Fibroblast of villous mesenchyme (primary cell): ENCODE measurements at regions not wholly inside any gene's neighbourhood (a gene's known extent, or its start where the extent isn't known, plus 50 kb on each side); places are given as distances from the start of the nearest gene placed in this dataset.

ENCODE experiments used
- DNase-seq: peaks from one replicate; pipeline ENCODE4 v3.0.0-alpha.2; 2010; ENCODE audit warnings: low read depth
- H3K4me3 ChIP-seq: 2 replicates; pipeline ENCODE4 v1.5.1; 2011; ENCODE audit warnings: low read depth, mild to moderate bottlenecking, low read length
- TF ChIP-seq, protein P1 (sequence below): IDR thresholded peaks from 2 replicates; pipeline ENCODE4 v1.5.1; 2012; ENCODE audit warnings: low read depth, mild to moderate bottlenecking, low read length; ENCODE audit not compliant: insufficient read depth

DNA sequence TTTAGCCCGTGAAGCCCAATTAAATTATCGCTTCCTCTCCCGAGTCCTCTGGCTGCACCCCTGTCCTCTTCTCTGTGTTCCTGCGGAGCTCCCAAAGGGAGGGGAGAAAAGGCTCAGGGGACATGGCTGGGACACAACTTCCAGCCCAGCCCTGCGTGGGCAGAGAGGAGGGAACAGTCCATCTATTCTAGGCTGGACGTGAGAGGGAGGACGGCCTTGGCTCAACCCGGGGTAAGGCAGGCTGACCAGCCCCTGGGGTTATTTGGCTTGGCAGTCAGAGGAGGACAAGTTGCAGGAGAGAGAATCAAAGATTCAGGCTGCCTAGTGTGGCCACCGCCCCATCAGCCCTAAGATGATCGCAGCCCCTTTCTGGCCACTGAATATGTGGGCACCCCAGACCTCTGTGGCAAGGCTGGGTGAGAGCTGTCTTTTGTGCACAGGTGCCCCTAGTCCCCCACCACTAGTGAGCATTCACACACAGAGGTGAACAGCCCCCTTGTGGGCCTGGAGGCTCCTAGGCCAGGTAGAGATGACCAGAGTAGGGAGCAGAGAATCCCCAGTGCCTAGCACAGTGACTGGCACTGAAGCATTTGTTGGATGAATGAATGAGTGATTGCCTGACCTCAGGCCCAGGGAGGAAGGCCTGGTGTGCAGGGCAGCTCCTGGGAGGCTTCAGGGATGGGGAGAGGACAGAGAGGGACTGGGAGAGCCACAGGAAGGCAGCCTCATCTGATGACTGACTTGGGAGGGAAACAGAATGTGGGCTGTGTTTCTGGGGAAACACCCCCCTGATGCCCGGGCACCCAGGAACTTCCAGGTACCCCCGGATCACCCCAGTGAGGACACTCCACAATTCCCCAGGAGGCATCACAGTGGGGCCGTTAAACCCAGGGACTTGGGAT, 133.9 kb downstream of the C9orf50 start:
- no peak overlapping the region for H3K4me3 ChIP-seq
- DNase-seq, result peak; percentile 60
- TF ChIP-seq, protein P1, sequence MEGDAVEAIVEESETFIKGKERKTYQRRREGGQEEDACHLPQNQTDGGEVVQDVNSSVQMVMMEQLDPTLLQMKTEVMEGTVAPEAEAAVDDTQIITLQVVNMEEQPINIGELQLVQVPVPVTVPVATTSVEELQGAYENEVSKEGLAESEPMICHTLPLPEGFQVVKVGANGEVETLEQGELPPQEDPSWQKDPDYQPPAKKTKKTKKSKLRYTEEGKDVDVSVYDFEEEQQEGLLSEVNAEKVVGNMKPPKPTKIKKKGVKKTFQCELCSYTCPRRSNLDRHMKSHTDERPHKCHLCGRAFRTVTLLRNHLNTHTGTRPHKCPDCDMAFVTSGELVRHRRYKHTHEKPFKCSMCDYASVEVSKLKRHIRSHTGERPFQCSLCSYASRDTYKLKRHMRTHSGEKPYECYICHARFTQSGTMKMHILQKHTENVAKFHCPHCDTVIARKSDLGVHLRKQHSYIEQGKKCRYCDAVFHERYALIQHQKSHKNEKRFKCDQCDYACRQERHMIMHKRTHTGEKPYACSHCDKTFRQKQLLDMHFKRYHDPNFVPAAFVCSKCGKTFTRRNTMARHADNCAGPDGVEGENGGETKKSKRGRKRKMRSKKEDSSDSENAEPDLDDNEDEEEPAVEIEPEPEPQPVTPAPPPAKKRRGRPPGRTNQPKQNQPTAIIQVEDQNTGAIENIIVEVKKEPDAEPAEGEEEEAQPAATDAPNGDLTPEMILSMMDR, result no peak

DNA sequence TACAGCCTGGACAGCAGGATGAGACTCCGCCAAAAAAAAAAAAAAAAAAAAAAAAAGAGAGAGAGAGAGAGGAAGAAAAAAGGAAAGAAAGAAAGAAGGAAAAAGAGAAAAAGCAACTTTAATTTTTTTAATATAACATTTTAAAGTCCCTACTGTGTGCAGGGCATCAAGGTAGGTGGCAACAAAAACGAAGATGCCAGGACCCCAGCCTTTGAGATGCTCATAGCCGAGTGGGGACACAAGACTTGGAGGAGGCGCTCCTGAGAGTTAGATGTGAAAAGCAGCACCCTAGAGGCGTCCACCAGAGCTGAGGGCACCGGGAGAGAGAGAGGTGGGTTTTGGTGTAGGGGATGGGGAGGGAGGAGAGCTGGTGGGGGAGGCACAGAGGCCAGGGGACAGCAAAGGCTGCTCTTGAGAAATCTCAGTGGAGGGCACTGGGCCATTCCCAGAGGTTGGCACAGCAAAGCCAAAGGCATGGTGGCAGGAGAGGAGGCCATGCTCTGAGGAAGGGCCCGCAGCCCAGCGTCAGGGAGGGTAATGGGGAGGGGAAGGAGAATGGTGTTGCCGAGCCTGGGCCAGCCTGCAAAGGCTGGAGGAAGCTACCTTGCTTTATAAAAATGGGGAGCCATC, 135.6 kb downstream of the C9orf50 start:
- no peak overlapping the region for H3K4me3 ChIP-seq
- TF ChIP-seq, protein P1, result no peak
- no peak for DNase-seq

DNA sequence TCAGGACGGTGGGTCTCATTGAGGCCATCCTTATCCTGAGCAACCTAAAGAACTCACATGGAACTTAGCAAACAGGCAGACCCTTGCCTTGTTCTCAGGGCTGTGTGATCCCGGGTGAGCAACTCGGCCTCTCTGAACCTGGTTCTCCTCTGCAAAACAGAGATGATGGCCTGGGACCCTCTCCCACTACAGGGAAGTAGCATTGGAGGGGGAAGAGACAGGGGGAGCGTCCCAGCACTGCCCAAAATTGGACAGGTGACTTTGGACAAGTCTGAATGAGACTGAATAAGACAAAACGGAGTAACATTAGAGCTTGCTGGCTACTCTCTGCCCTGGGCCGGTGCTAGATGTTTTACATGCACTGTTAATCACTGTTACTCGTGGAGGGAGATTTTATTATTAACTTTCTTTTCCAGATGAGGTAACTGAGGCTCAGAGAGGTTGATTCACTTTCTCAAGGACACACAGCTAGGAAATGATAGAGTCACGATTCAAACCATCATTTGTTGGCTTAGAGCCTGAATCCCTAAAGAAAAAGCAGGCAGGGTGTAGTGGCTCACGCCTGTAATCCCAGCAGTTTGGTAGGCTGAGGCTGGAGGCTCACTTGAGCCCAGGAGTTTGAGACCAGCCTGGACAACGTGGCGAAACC, 136.4 kb downstream of the C9orf50 start:
- H3K4me3 ChIP-seq, result no peak overlapping the region
- no peak for DNase-seq
- TF ChIP-seq, protein P1, result no peak

DNA sequence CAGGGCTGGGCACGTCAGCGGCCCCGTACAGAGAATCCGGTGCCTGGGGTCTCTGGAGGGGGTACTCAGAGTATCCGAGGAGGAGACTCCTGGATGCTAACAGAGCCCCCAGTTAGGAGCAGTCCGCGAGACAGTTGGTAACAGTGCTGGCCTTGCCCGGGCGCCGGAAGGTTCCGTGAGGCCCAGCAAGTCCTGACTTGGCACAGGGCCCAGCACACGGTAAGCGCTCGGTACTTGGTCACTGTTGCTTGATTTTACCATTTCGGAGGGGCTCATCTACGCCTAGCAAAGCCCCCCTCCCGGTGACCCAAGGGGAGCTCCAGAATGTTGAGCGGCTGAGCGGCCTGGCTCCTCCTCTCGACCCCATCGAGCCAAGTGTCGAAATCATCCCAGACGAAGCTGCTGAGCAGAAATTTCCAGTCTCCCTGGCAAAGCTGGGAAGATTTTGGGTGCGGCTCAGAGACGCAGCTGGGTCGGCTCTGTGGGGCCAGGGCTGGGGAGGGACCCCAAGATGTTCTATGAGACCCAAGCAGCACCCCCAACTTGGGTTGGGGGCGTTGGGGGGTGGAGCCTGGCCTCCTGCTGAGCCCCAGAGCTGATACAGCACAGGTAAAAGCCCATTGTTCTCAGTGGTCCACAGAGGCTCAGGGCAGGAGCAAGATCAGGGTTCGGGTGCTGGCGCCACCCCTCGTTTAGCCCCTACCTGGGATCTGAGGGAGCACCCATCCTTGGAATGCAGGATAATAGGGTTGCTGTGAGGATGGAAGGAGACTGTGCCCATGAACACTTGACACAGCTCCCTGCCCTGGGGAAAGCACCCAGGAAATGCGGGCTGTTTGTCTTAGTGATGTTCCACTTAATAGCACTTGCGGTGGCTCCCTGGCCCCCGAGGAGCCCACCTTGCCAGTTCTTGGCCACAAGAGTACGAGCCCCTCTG, 137.2 kb downstream of the C9orf50 start:
- TF ChIP-seq, protein P1, result no peak
- peak overlapping the region; percentile 35 for H3K4me3 ChIP-seq
- DNase-seq, result peak; percentile 97

DNA sequence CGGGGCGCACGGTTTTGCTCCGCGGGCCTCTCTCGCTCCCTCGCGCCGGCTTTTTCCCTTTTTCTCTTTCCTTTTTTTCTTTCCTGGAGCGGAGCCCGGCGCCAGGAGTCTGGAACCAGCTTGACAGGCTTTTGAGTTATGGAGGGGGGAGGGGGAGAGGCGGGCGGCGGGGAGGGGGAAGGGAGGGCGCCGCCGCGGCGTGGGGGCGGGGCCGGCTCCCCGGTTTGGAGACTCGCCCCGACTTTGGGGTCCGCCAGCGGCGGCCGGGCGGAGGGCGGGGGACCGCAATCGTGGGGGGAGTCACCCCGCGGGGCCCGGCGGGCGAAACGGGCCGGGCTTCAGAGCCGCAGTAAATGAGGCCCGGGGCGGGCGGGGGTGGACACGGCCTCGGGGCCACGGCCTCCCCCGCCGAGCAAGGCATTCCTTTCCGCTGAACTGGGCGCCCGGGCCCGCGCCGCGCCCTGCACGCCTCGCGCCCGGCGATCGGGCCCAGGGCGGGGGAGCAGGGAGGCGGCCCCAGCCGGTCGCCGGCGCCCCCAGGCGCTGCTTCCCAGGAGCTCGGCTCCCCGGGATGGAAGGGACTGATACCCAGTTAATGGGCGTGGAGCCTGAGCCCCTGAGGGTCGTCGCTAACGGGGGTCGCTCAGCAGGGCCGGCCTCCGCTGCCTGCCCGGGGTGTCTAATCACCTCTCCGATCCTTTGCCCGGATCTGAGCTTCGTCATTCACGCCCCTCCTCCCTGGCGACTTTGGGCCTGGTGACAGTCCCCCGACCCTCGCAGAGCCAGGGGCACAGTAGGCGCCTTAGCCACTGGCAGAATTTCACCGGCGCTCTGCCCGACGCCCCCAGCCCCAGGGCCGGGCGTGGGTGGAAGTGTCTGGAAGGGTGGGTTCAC, 138.1 kb downstream of the C9orf50 start:
- peak; percentile 94 for DNase-seq
- H3K4me3 ChIP-seq, result peak overlapping the region; percentile 41

More for the DNA sequence above, 138.1 kb downstream of the C9orf50 start:
- TF ChIP-seq, protein P1, result no peak
